Ectodermal cell (in vitro differentiated cells): ENCODE measurements at regions not wholly inside any gene's neighbourhood (a gene's known extent, or its start where the extent isn't known, plus 50 kb on each side); places are given as distances from the start of the nearest gene placed in this dataset.
"Not testable (repeated sequence)": the region's sequence is repeated elsewhere in the genome, so short reads cannot be mapped to it uniquely, and the experiment has no call there.

ENCODE experiments used
- H3K27ac ChIP-seq: 2 replicates; pipeline ENCODE4 v1.7.0; 2013; ENCODE audit warnings: mild to moderate bottlenecking, low read depth, low read length; ENCODE audit not compliant: insufficient read depth, poor library complexity, severe bottlenecking
- H3K27me3 ChIP-seq: 2 replicates; pipeline ENCODE4 v1.7.0; 2013; ENCODE audit warnings: mild to moderate bottlenecking, low read length; ENCODE audit not compliant: insufficient read depth, control insufficient read depth, poor library complexity, severe bottlenecking
- H3K36me3 ChIP-seq: one replicate; pipeline ENCODE4 v1.7.0; 2013; ENCODE audit warnings: low read length; ENCODE audit not compliant: control insufficient read depth, insufficient read depth
- H3K4me1 ChIP-seq: one replicate; pipeline ENCODE4 v1.7.0; 2013; ENCODE audit warnings: low read length; ENCODE audit not compliant: control insufficient read depth, insufficient read depth
- H3K4me3 ChIP-seq: 2 replicates; pipeline ENCODE4 v1.7.0; 2013; ENCODE audit warnings: low read depth, low read length, control low read depth; ENCODE audit not compliant: insufficient read depth
- H3K9me3 ChIP-seq: 2 replicates; pipeline ENCODE4 v1.7.0; 2013; ENCODE audit warnings: mild to moderate bottlenecking, low read length, moderate library complexity; ENCODE audit not compliant: control insufficient read depth
- WGBS, 2 experiments: methylation state at CpG; one replicate each; pipeline ENCODE4 v1.1.7; 2013; ENCODE audit warnings: missing lambda C conversion rate in 2 of 2; 5-methylcytosine and 5-hydroxymethylcytosine counted together

- H3K27ac ChIP-seq, H3K4me1 ChIP-seq, H3K9me3 ChIP-seq, H3K36me3 ChIP-seq, H3K27me3 ChIP-seq, H3K4me3 ChIP-seq: not testable (repeated sequence)
- WGBS, 2 experiments = 86 to 99% methylated on average over 3 to 5 of the region's 5 CpGs
Measured at GRCh38 chr4:20062857-20063256, 188.8 kb upstream of the SLIT2 start.

GRCh38 chr4:20062054-20062453 is 189.7 kb upstream of the SLIT2 start:
- Histone ChIP-seq H3K27ac (no peak overlapping the region), H3K9me3 (no peaks in the 10 kb centered on the region), H3K4me1 (no peaks in the 10 kb centered on the region), H3K36me3 (no peaks in the 10 kb centered on the region), H3K4me3 (no peak overlapping the region), H3K27me3 (no peaks in the 10 kb centered on the region)
- 92% methylated on average over 6 of the region's 7 CpGs for WGBS, 2 experiments

- Histone ChIP-seq H3K4me3 (no peak overlapping the region), H3K27ac (no peak overlapping the region), H3K4me1 (no peaks in the 10 kb centered on the region), H3K27me3 (no peaks in the 10 kb centered on the region), H3K36me3 (no peaks in the 10 kb centered on the region), H3K9me3 (no peaks in the 10 kb centered on the region)
- WGBS, 2 experiments = 92% methylated on average over 6 of the region's 6 CpGs
Measured at GRCh38 chr4:20050768-20051167, 200.9 kb upstream of the SLIT2 start.

- no peak overlapping the region for H3K4me3 ChIP-seq
- H3K4me1 ChIP-seq = no peaks in the 10 kb centered on the region
- no peaks in the 10 kb centered on the region for H3K27me3 ChIP-seq
- H3K9me3 ChIP-seq = no peaks in the 10 kb centered on the region
- 91 to 96% methylated on average over 3 of the region's 3 CpGs for WGBS, 2 experiments
- no peak overlapping the region for H3K27ac ChIP-seq
- no peaks in the 10 kb centered on the region for H3K36me3 ChIP-seq
Measured at GRCh38 chr4:20049889-20050288, 201.8 kb upstream of the SLIT2 start.

- H3K4me1 ChIP-seq = no peaks in the 10 kb centered on the region
- no peaks in the 10 kb centered on the region for H3K9me3 ChIP-seq
- 90 to 93% methylated on average over 2 of the region's 3 CpGs for WGBS, 2 experiments
- no peak overlapping the region for H3K4me3 ChIP-seq
- H3K27ac ChIP-seq = no peak overlapping the region
- H3K27me3 ChIP-seq = no peaks in the 10 kb centered on the region
- no peaks in the 10 kb centered on the region for H3K36me3 ChIP-seq
Measured at GRCh38 chr4:20046931-20047677, 204.6 kb upstream of the SLIT2 start.

GRCh38 chr4:20046179-20046578 is 205.5 kb upstream of the SLIT2 start:
- no peak overlapping the region for H3K27ac ChIP-seq
- no peaks in the 10 kb centered on the region for H3K36me3 ChIP-seq
- 96 to 97% methylated on average over 4 of the region's 4 CpGs for whole genome bisulfite sequencing, 2 experiments
- H3K9me3 ChIP-seq = no peaks in the 10 kb centered on the region
- no peaks in the 10 kb centered on the region for H3K27me3 ChIP-seq
- H3K4me3 ChIP-seq = no peak overlapping the region
- no peaks in the 10 kb centered on the region for H3K4me1 ChIP-seq

- no peak overlapping the region for H3K4me3 ChIP-seq
- 94 to 100% methylated on average over 3 of the region's 3 CpGs for WGBS, 2 experiments
Measured at GRCh38 chr4:20044966-20045365, 206.7 kb upstream of the SLIT2 start.

GRCh38 chr4:20044502-20044911 is 207.2 kb upstream of the SLIT2 start:
- Histone ChIP-seq H3K36me3 (no peaks in the 10 kb centered on the region), H3K27me3 (no peaks in the 10 kb centered on the region), H3K4me1 (no peaks in the 10 kb centered on the region), H3K9me3 (no peaks in the 10 kb centered on the region), H3K4me3 (no peak overlapping the region), H3K27ac (no peak overlapping the region)
- 94 to 96% methylated on average over 2 of the region's 2 CpGs for WGBS, 2 experiments

More at GRCh38 chr4:20044966-20045365, 206.7 kb upstream of the SLIT2 start:
- no peaks in the 10 kb centered on the region for H3K9me3 ChIP-seq
- H3K27me3 ChIP-seq = no peaks in the 10 kb centered on the region
- no peaks in the 10 kb centered on the region for H3K4me1 ChIP-seq
- no peaks in the 10 kb centered on the region for H3K36me3 ChIP-seq
- H3K27ac ChIP-seq = no peak overlapping the region

- Histone ChIP-seq H3K36me3 (no peaks in the 10 kb centered on the region), H3K4me3 (no peak overlapping the region), H3K9me3 (no peaks in the 10 kb centered on the region), H3K4me1 (no peaks in the 10 kb centered on the region), H3K27me3 (no peaks in the 10 kb centered on the region), H3K27ac (no peak overlapping the region)
- WGBS, 2 experiments = 86 to 87% methylated on average over 1 of the region's 1 CpG
Measured at GRCh38 chr4:20043991-20044390, 207.7 kb upstream of the SLIT2 start.

- H3K4me1 ChIP-seq = no peaks in the 10 kb centered on the region
- WGBS, 2 experiments = 85 to 91% methylated on average over 4 of the region's 4 CpGs
- no peak overlapping the region for H3K4me3 ChIP-seq
- no peak overlapping the region for H3K27ac ChIP-seq
- no peaks in the 10 kb centered on the region for H3K36me3 ChIP-seq
- no peaks in the 10 kb centered on the region for H3K9me3 ChIP-seq
- no peaks in the 10 kb centered on the region for H3K27me3 ChIP-seq
Measured at GRCh38 chr4:20042769-20043168, 208.9 kb upstream of the SLIT2 start.
